Astrocyte of the cerebellum (primary cell): ENCODE measurements at regions not wholly inside any gene's neighbourhood (a gene's known extent, or its start where the extent isn't known, plus 50 kb on each side); places are given as distances from the start of the nearest gene placed in this dataset.
"Not testable (repeated sequence)": the region's sequence is repeated elsewhere in the genome, so short reads cannot be mapped to it uniquely, and the experiment has no call there.

Experiments
- DNase-seq: peaks from one replicate; pipeline ENCODE4 v3.0.0-alpha.2; 2011; ENCODE audit warnings: low read depth
- H3K4me3 ChIP-seq: 2 replicates; pipeline ENCODE4 v1.5.1; 2011; ENCODE audit warnings: mild to moderate bottlenecking, low read depth, low read length, moderate library complexity
- CTCF ChIP-seq: IDR thresholded peaks from 2 replicates; pipeline ENCODE4 v1.5.1; 2012; ENCODE audit warnings: low read length, low read depth, moderate library complexity, mild to moderate bottlenecking; ENCODE audit errors: missing control alignments
- in situ Hi-C: cut with HindIII; loops from 2 replicates; pipeline ENCODE4 v1.10.0; 2017; ENCODE audit warnings: low sequenced_read_pairs

DNA sequence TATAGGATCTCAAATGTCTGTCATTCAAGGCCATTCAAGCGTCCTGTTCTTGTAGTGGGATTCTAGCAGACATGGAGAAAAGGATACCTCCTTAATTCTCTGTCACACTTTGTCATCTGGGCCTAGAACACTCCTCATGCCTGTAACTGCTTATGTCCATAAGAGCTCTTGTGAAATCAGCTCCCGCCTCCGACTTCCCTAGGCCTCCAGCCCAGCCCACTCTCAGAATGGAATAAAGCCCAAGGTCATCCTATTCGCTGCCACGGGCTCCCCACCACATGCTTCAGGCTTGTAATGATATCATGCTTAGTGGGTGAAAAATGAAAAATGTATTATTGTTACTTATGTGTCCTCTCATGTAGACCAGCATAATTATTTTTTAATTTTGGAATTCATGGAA, 632.5 kb downstream of the ISL1 start:
- in situ Hi-C loops, result no loop called here
- DNase-seq, result no peak
- no peak for TF ChIP-seq CTCF
- no peak overlapping the region for H3K4me3 ChIP-seq

- H3K4me3 ChIP-seq, result no peak overlapping the region
- no peak for TF ChIP-seq CTCF
- in situ Hi-C loops, result no loop called here
- no peak for DNase-seq
Observed at GRCh38 chr5:52017567-52017966, 634.3 kb downstream of the ISL1 start.

- H3K4me3 ChIP-seq, result no peak overlapping the region
- no peak for DNase-seq
- in situ Hi-C loops, result no loop called here
- TF ChIP-seq CTCF, result no peak
Observed at GRCh38 chr5:52024359-52024758, 641.1 kb downstream of the ISL1 start.

DNA sequence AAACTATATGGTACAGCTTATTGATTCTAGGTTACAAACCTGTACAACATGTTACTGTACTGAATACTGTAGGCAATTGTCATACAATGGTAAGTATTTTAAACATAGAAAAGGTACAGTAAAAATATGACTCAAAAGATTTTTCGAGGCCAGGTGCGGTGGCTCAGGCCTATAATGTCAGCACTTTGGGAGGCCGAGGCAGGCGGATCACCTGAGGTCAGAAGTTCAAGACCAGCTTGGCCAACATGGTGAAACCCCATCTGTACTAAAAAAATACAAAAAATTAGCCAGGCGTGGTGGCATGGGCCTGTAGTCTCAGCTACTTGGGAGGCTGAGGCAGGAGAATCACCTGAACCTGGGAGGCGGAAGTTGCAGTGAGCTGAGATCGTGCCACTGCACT, 646.6 kb downstream of the ISL1 start:
- H3K4me3 ChIP-seq, DNase-seq, in situ Hi-C loops: not testable (repeated sequence)

- in situ Hi-C loops, result no loop called here
- no peak for TF ChIP-seq CTCF
- no peak for DNase-seq
Observed at GRCh38 chr5:52041842-52042241, 658.6 kb downstream of the ISL1 start.

GRCh38 chr5:52043137-52043536, 659.9 kb downstream of the ISL1 start:
- no peak overlapping the region for H3K4me3 ChIP-seq
- no peak for TF ChIP-seq CTCF
- in situ Hi-C loops, result no loop called here
- DNase-seq, result no peak

More at GRCh38 chr5:52041842-52042241, 658.6 kb downstream of the ISL1 start:
- H3K4me3 ChIP-seq, result no peak overlapping the region

- H3K4me3 ChIP-seq, result no peak overlapping the region
- no peak for DNase-seq
- TF ChIP-seq CTCF, result no peak
- in situ Hi-C loops, result no loop called here
Observed at GRCh38 chr5:52043543-52043942, 660.3 kb downstream of the ISL1 start.
